ENCODE measurements at regions not wholly inside any gene's neighbourhood (a gene's known extent, or its start where the extent isn't known, plus 50 kb on each side); places are given as distances from the start of the nearest gene placed in this dataset.
"Not testable (repeated sequence)": the region's sequence is repeated elsewhere in the genome, so short reads cannot be mapped to it uniquely, and the experiment has no call there.

DNA sequence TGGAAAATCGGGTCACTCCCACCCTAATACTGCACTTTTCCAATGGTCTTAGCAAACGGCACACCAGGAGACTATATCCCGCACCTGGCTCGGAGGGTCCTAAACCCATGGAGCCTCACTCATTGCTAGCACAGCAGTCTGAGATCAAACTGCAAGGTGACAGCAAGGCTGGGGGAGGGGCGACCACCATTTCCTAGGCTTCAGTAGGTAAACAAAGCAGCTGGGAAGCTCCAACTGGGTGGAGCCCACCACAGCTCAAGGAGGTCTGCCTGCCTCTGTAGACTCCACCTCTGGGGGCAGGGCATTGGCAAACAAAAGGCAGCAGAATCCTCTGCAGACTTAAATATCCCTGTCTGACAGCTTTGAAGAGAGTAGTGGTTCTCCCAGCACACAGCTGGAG lies 109.0 kb upstream of the DEFB108B start:
- DNase-seq = not testable (repeated sequence)

DNA sequence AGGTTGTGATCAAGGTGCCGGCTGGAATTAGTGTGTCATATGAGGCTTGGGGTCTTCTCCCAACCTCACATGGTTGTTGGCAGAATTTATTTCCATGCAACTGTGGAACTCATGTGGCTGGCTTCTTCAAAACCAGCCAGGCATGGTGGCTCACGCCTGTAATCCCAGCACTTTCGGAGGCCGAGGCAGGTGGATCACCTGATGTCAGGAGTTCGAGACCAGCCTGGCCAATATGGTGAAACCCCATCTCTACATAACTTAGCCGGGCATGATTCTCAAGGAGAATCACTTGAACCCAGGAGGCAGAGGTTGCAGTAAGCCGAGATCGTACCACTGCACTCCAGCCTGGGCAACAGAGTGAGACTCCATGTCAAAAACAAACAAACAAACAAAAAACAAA lies 102.3 kb upstream of the DEFB108B start:
- DNase-seq = not testable (repeated sequence)

DNA sequence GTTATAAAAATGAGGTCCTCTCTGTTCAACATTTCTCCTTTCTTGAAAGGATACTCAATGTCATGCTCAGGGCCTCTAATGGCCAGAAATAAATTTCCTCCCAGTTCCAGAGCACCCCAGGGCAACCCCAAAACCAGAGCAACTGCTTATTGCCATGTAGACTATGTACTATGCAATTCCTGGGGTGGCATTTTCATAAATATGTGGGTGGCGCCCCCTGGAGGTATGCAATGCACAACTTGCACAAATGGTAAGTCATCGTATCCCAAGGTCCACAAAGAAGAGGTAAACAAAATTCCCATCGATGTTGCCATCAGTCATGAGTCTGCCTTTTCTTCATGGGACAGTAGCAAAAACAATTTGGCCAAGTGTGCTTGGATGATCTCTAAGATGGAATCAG lies 98.6 kb upstream of the DEFB108B start:
- DNase-seq = peak; percentile 6

DNA sequence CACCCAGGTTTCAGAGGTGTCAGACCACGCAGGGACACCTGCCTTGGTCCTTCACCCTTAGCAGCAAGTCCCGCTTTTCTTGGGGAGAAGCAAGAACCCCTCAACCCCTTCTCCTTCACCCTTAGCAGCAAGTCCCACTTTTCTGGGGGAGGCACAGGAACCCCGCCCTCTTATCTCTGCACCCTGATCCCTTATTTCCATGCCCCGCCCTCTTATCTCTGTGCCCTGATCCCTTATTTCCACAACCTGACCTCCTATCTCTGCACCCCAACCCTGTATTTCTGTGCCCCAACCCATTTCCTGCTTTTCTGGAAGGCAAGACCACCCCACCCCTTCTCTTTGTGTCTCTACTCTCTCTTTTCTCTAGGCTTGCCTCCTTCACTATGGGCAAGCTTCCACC lies 94.7 kb upstream of the DEFB108B start:
- DNase-seq = not testable (repeated sequence)

DNA sequence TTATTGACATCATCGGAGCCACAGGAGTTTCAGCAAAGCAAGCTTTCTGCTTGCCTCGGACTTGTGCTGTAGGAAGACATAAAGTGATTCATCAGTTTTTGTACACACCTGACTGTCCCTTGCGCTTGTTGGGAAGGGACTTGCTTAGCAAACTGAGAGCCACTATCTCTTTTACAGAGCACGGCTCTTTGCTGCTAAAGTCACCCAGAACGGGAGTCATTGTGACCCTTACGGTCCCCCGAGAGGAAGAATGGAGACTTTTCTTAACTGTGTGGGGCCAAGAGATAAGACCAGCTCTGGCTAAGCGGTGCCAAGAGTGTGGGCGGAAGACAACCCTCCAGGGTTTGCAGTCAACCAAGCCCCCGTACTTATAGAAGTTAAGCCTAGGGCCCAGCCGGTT lies 89.6 kb upstream of the DEFB108B start:
- DNase-seq = not testable (repeated sequence)

DNA sequence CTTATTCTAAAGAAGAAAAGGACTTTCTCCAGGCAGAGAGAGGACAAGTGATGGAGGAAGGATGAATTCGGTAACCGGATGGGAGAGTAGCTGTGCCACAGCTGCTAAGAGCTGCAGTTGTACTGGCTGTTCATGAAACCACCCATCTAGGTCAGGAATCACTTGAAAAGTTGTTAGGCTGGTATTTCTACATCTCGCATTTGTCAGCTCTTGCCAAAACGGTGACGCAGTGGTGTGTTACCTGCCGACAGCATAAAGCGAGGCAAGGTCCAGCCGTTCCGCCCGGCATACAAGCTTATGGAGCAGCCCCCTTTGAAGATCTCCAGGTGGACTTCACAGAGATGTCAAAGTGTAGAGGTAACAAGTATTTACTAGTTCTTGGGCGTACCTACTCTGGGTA lies 87.3 kb upstream of the DEFB108B start:
- DNase-seq = not testable (repeated sequence)

DNA sequence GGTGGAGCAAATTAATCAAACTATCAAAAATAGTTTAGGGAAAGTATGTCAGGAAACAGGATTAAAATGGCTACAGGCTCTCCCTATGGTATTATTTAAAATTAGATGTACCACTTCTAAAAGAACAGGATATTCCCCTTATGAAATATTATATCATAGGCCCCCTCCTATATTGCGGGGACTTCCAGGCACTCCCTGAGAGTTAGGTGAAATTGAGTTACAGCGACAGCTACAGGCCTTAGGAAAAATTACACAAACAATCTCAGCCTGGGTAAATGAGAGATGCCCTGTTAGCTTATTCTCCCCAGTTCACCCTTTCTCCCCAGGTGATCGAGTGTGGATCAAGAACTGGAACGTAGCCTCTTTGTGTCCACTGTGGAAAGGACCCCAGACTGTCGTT lies 86.7 kb upstream of the DEFB108B start:
- not testable (repeated sequence) for DNase-seq

DNA sequence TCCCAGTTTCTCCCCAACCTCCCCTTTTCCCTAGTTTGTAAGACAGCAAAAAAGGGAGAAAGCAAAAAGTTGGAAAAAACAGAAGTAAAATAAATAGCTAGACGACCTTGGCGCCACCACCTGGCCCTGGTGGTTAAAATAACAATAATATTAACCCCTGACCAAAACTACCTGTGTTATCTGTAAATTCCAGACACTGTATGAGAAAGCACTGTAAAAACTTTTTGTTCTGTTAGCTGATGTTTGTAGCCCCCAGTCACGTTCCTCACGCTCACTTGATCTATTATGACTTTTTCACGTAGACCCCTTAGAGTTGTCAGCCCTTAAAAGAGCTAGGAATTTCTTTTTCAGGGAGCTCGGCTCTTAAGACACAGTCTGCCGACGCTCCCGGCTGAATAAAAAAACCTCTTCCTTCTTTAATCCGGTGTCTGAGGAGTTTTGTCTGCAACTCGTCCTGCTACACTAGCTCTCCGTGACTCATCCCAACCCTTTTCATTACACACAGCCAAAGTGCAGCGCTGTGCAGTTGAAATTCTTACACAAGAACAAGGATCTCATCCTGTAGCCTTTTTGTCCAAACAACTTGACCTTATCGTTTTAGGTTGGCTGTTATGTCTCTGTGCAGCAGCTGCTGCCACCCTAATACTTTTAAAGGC lies 83.9 kb upstream of the DEFB108B start:
- DNase-seq = not testable (repeated sequence)

DNA sequence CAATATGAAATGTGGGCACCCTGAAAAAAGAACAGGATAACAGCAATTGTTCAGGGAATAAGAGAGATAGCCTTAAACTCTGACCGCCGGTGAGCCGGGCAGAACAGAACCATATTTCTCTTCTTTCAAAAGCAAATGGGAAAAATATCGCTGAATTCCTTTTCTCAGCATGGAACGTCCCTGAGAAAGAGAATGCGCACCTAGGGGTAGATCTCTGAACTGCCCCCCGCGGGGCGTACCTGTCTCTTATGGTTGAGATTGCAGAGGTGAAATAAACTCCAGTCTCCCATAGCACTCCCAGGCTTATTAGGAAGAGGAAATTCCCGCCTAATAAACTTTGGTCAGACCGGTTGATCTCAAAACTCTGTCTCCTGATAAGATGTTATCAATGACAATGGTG lies 82.1 kb upstream of the DEFB108B start:
- not testable (repeated sequence) for DNase-seq

DNA sequence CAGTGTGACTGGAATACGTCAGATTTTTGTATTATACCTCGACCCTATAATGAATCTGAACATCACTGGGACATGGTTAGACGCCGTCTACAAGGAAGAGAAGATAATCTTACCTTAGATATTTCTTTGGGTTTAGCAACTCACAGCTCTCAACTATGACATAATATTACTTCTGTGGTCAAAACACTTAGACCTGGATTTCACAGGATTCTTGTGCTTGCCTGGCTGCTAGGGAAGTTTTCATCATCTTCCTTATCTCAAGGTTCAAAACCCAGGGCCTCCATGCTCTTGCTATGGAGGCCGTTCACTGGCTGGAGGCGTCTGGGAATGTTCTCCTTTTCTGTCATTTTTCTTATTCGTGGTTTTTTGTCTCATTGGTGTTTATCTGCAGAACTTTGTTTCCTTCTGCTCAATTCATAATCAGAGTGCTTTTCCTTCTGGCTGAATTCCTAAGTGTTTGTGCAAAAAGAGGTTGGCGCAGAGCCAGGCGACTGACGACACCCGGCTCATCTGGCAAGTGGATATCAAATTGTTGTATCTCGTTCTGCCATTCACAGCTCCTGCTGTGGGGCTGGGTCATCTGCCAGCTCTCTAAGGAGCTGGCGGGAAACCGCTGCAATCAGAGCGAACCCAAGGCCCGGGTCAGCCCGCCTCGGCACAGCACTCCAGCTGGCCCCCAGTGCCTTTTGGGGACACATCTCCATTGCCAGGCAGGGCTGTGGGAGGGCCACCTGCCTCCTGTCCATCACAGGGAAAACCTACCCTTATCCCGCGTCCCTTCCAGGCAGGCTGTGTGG lies 68.1 kb upstream of the DEFB108B start:
- not testable (repeated sequence) for DNase-seq

DNA sequence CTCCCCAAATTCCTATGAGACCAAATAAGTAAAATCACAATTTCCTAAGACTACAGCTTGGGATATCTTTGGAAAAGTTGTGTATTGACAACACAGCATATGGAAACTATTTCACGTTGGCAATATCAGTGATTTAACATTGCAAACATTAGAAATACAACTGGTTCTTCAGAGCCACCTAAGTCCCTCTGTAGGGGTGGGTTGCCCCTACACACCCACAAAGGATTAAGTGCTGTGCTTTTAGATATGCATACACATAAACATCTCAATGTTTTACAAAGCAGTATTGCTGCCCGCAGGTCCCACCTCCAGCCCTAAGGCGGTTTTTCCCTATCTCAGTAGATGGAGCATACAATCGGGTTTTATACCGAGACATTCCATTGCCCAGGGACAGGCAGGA lies 66.0 kb upstream of the DEFB108B start:
- not testable (repeated sequence) for DNase-seq

DNA sequence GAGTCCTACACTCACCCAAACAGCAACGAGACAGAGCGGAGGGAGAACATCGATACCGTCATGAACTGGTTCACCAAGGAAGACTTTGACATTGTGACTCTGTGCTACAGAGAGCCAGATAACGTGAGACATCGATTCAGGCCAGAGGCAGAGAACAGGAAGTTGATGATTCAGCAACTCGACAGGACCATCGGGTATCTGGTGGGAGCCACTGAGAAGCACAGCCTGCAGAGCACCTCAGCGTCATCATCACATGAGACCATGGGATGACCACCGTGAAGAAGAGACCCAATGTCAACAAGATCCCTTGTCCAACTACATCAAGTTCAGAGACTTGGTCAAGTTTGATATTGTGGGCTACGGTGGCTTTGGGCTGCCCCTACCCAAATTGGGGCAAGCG lies 60.8 kb upstream of the DEFB108B start:
- DNase-seq = not testable (repeated sequence)

DNA sequence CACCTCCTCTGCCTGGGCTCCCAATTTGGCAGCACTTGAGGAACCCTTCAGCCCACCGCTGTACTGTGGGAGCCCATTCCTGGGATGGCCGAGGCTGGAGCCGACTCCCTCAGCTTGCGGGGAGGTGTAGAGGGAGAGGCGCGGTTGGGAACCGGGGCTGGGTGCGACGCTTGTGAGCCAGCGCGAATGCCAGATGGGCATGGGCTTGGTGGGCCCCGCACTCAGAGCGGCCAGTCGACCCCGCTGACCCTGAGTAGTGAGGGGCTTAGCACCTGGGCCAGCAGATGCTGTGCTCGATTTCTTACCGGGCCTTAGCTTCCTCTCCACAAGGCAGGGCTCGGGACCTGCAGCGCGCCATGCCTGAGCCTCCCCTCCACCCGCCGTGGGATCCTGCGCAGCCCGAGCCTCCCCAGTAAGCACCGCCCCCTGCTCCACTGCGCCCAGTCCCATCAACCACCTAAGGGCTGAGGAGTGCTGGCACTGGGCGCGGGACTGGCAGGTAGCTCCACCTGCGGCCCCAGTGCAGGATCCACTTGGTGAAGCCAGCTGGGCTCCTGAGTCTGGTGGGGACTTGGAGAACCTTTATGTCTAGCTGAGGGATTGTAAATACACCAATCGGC lies 58.3 kb upstream of the DEFB108B start:
- no peak for DNase-seq

DNA sequence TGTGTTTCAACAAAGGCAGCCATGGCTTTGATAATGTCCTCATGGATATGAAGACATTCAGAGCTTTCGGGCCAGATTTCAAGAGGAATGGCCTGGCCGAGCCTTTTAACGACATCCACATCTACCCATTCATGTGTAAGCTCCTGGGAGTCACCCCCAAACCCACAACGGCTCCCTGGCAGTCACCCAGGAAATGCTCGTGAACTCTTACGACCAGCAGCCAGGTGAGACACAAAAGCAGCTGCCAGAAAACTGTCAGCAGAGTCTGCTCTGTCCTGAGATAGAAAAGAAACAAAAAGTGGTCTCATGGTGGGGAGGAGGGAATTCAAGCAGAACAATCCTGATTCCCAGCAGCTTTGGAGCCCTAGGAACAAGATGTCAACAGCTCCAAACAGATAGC lies 52.9 kb upstream of the DEFB108B start:
- not testable (repeated sequence) for DNase-seq

DNA sequence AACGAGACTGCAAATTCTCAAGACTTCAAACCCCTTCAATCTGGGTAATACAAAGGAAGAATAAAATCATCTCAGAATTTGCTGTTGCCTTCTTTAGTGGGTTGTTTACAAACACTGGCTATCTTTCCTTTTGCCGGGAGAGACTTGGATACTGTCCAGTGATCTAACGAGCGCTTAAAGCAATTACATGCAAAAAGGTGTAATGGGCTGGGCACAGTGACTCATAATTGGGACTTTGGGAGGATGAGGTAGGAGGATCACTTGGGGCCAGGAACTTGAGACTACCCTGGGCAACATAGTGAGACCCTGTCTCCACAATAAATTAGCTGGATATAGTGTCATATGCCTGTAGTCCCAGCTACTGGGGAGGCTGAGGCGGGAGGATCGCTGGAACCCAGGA lies 52.2 kb upstream of the DEFB108B start:
- not testable (repeated sequence) for DNase-seq

DNA sequence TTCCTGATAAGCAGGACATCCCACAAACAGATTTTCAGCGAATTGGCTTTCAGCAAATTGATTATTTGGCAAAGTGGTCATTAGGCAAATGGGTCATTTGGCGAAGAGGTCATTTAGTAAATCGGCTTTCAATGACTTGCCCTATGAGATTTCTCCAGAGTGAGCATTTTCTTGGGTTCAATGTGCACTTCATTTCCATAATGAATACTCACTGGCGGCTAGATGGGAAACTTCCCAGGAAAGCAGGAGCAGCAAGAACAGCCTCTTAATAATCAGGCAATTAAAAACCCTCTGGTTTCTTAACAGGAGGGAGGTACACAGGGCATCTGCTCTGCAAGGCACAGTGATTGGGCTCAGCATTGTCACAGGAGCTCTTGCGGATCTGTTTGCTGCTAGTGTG lies 51.5 kb upstream of the DEFB108B start:
- DNase-seq = not testable (repeated sequence)

DNA sequence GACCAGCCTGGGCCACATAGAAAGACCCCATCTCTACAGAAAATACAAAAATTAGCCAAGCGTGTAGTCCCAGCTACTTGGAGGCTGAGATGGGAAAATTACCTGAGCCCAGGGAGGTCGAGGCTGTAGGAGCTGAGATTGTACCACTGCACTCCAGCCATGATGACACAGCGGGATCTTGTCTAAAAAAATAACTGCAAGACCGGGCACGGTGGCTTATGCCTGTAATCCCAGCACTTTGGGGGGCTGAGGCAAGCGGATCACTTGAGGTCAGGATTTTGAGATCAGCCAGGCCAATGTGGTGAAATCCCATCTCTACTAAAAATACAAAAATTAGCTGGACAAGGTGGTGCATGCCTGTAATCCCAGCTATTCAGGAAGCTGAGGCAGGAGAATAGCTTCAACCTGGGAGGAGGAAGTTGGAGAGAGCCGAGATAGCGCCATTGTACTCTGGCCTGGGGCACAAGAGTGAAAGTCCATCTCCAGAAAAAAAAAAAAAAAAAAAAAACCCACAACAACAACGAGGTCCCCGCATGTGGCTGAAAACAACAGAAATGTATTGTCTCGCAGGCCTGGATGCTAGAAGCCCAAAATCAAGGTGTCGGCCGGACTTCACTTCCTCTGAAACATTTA lies 50.7 kb upstream of the DEFB108B start:
- not testable (repeated sequence) for DNase-seq

DNA sequence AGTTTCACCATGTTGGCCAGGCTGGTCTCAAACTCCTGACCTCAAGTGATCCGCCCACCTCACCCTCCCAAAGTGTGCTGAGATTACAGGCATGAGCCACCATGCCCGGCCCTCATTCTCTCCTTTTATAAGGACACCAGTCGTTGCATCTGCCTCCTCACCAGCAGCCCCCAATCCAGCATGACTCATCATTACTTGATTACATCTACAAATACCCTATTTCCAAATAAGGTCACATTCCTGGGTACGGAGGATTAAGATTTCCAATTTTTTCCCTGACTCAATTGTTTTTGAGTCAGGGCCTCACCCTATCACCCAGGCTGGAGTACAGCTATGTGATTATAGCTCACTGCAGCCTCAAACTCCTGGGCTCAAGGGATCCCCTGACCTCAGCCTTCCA lies 49.8 kb upstream of the DEFB108B start:
- not testable (repeated sequence) for DNase-seq

Data from central memory CD4-positive, alpha-beta T cell (primary cell).